NOMO-1 treated with DMSO at 0.1 percent for 48 hours (cell line): ENCODE measurements at regions not wholly inside any gene's neighbourhood (a gene's known extent, or its start where the extent isn't known, plus 50 kb on each side); places are given as distances from the start of the nearest gene placed in this dataset.
A peak's percentile ranks its signal among the peaks of the same experiment; 100 is the strongest.
"Not testable (repeated sequence)": the region's sequence is repeated elsewhere in the genome, so short reads cannot be mapped to it uniquely, and the experiment has no call there.

Source experiments
- DNase-seq: peaks from one replicate; lab custom pipeline; 2025; ENCODE audit not compliant: unreplicated experiment; lab: John Stamatoyannopoulos, UW

- DNase-seq: no peak
These were observed 157.9 kb upstream of the MARCKS start for GRCh38 chr6:113699239-113699638.

GRCh38 chr6:113701552-113702254 is 155.4 kb upstream of the MARCKS start:
- no peak for DNase-seq

- no peak for DNase-seq
These were observed 150.0 kb upstream of the MARCKS start for GRCh38 chr6:113707194-113707593.

GRCh38 chr6:113709936-113710509 is 147.1 kb upstream of the MARCKS start:
- no peak for DNase-seq

- no peak for DNase-seq
These were observed 143.5 kb upstream of the MARCKS start for GRCh38 chr6:113713665-113714064.

- no peak for DNase-seq
These were observed 138.6 kb upstream of the MARCKS start for GRCh38 chr6:113718588-113718987.

GRCh38 chr6:113719064-113719463 is 138.1 kb upstream of the MARCKS start:
- peak; percentile 63 for DNase-seq

GRCh38 chr6:113719545-113719944 is 137.6 kb upstream of the MARCKS start:
- peak; percentile 5 for DNase-seq

GRCh38 chr6:113723182-113723581 is 134.0 kb upstream of the MARCKS start:
- no peak for DNase-seq

GRCh38 chr6:113724927-113725326 is 132.2 kb upstream of the MARCKS start:
- not testable (repeated sequence) for DNase-seq

- DNase-seq: no peak
These were observed 125.6 kb upstream of the MARCKS start for GRCh38 chr6:113731541-113731940.

- DNase-seq: no peak
These were observed 124.7 kb upstream of the MARCKS start for GRCh38 chr6:113732384-113732966.

GRCh38 chr6:113733381-113733780 is 123.8 kb upstream of the MARCKS start:
- DNase-seq: no peak

GRCh38 chr6:113734982-113735381 is 122.2 kb upstream of the MARCKS start:
- DNase-seq: peak; percentile 72

GRCh38 chr6:113735491-113735890 is 121.7 kb upstream of the MARCKS start:
- peak; percentile 52 for DNase-seq

GRCh38 chr6:113736978-113737377 is 120.2 kb upstream of the MARCKS start:
- DNase-seq: no peak

GRCh38 chr6:113739041-113739655 is 118.0 kb upstream of the MARCKS start:
- DNase-seq: no peak

GRCh38 chr6:113741651-113742050 is 115.5 kb upstream of the MARCKS start:
- DNase-seq: no peak

GRCh38 chr6:113742342-113742741 is 114.8 kb upstream of the MARCKS start:
- no peak for DNase-seq

- no peak for DNase-seq
These were observed 112.3 kb upstream of the MARCKS start for GRCh38 chr6:113744861-113745260.

- peak; percentile 73 for DNase-seq
These were observed 106.8 kb upstream of the MARCKS start for GRCh38 chr6:113750151-113750855.
